ENCODE measurements at regions not wholly inside any gene's neighbourhood (a gene's known extent, or its start where the extent isn't known, plus 50 kb on each side); places are given as distances from the start of the nearest gene placed in this dataset.
"Not testable (repeated sequence)": the region's sequence is repeated elsewhere in the genome, so short reads cannot be mapped to it uniquely, and the experiment has no call there.

GRCh38 chr19:22498831-22499430, 76.8 kb upstream of the ZNF98 start:
- not testable (repeated sequence) for TF ChIP-seq MAZ (IDR thresholded peaks at IDR 0.05; ENCODE audit: borderline replicate concordance, low read depth, low read length); MAZ (CRISPR knock-in tag; IDR thresholded peaks at IDR 0.05; ENCODE audit: low read depth); TARDBP (CRISPR knock-in tag; IDR thresholded peaks at IDR 0.05); HNF4G (IDR thresholded peaks at IDR 0.05; ENCODE audit: borderline replicate concordance, low read depth, low read length); HNF4G (CRISPR knock-in tag; IDR thresholded peaks at IDR 0.05; ENCODE audit: borderline replicate concordance, low read depth); KAT7 (CRISPR knock-in tag; IDR thresholded peaks at IDR 0.05; ENCODE audit: borderline replicate concordance); ZNF446 (CRISPR knock-in tag; IDR thresholded peaks at IDR 0.05); FOXK1 (CRISPR knock-in tag; IDR thresholded peaks at IDR 0.05; ENCODE audit: borderline replicate concordance, low read depth); POLR2A (IDR thresholded peaks at IDR 0.05; ENCODE audit: insufficient read depth in 1 of 2, low read depth in 2 of 2, low read length in 2 of 2); RFX5 (IDR thresholded peaks at IDR 0.05; ENCODE audit: low read depth, low read length); TBL1XR1 (IDR thresholded peaks at IDR 0.05; ENCODE audit: borderline replicate concordance, low read length, partially characterized antibody); KLF9 (CRISPR knock-in tag; IDR thresholded peaks at IDR 0.05; ENCODE audit: low read depth); RAD51 (IDR thresholded peaks at IDR 0.05; ENCODE audit: borderline replicate concordance); ZNF562 (CRISPR knock-in tag; IDR thresholded peaks at IDR 0.05; ENCODE audit: borderline replicate concordance); EHMT2 (IDR thresholded peaks at IDR 0.05; ENCODE audit: borderline replicate concordance, low read depth, low read length)
- TF ChIP-seq, protein P1, sequence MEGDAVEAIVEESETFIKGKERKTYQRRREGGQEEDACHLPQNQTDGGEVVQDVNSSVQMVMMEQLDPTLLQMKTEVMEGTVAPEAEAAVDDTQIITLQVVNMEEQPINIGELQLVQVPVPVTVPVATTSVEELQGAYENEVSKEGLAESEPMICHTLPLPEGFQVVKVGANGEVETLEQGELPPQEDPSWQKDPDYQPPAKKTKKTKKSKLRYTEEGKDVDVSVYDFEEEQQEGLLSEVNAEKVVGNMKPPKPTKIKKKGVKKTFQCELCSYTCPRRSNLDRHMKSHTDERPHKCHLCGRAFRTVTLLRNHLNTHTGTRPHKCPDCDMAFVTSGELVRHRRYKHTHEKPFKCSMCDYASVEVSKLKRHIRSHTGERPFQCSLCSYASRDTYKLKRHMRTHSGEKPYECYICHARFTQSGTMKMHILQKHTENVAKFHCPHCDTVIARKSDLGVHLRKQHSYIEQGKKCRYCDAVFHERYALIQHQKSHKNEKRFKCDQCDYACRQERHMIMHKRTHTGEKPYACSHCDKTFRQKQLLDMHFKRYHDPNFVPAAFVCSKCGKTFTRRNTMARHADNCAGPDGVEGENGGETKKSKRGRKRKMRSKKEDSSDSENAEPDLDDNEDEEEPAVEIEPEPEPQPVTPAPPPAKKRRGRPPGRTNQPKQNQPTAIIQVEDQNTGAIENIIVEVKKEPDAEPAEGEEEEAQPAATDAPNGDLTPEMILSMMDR (CRISPR knock-in tag; IDR thresholded peaks at IDR 0.05): not testable (repeated sequence)
